T-helper 1 cell treated with Interleukin-12 subunit alpha and Interleukin-12 subunit beta and Interleukin-4 antibody, amounts not matched to agents 30 μg/mL and 1 μg/mL, for 36 hours (primary cell): ENCODE measurements at regions not wholly inside any gene's neighbourhood (a gene's known extent, or its start where the extent isn't known, plus 50 kb on each side); places are given as distances from the start of the nearest gene placed in this dataset.

Source experiments
- H3K27ac Mint-ChIP-seq: one replicate; pipeline ENCODE4 v1.8.0; 2021; ENCODE audit warnings: mild to moderate bottlenecking, mixed read lengths
- H3K27me3 Mint-ChIP-seq: one replicate; pipeline ENCODE4 v1.8.0; 2021; ENCODE audit warnings: low read depth, mixed read lengths
- H3K36me3 Mint-ChIP-seq: one replicate; pipeline ENCODE4 v1.8.0; 2021; ENCODE audit warnings: low read depth, mixed read lengths
- H3K4me1 Mint-ChIP-seq: one replicate; pipeline ENCODE4 v1.8.0; 2021; ENCODE audit warnings: low read depth, mixed read lengths
- H3K4me3 Mint-ChIP-seq: one replicate; pipeline ENCODE4 v1.8.0; 2021; ENCODE audit warnings: mild to moderate bottlenecking, moderate library complexity, mixed read lengths
- H3K9me3 Mint-ChIP-seq: one replicate; pipeline ENCODE4 v1.8.0; 2021; ENCODE audit warnings: mixed read lengths

DNA sequence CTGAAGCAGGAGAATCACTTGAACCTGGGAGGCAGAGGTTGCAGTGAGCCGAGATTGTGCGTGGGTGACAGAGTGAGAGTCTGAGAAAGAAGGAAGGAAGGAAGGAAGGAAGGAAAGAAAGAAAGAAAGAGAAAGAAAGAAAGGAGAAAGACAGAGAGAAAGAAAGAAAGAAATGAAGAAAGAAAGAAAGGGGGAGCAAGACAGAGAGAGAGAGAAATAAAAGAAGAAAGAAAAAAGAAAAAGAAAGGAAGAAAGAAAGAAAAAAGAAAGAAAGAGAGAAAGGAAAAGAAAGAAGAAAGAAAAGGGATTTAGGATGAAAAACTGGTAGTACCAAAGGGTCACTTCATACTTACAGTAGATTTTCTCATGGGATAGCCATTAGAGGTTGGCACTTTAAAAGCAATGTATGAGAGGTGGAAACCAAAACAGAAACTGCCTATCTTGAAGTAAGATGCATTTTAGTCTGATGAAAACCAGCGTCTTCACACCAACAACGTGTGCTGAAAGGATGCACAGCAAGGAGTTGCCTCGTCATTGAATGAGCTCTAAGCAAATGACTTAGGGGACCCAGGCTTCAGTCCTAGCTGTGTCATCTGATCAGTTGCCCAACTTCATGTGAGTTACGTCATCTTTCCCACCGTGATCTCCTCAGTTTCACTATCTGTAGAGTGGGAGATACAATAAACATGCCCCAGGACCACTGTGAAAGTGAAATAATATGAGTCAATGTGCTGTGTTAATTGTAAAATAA is 133.9 kb upstream of the NEDD9 start:
- Mint-ChIP-seq H3K36me3 (peaks cover 39% of the 10 kb centered on the region), H3K27ac (peak overlapping the region; percentile 86)

DNA sequence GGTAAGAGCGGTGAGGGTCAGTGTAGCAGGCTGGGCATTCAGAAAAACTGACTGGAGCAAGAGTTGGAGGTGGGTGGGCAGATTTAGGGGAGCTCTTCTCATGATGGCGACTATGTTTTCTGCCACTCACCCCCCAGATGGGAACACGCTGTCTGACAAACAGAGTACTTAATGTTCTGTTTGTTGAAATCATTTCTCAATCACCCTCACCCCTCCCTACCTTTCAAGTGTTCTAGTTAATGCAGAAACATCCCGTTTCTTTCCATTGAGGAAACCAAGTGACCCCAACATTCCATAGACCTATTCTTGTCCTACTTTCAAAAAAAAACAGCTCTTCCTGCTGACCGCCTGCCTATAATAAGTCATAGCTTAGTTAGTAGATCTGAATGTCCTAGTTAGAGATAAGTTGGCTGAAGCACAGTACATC is 132.5 kb upstream of the NEDD9 start:
- H3K27ac Mint-ChIP-seq: no peak overlapping the region
- H3K36me3 Mint-ChIP-seq: peaks cover 46% of the 10 kb centered on the region
- H3K4me3 Mint-ChIP-seq: no peak overlapping the region
- no peaks in the 10 kb centered on the region for H3K27me3 Mint-ChIP-seq
- H3K9me3 Mint-ChIP-seq: peaks cover 18% of the 10 kb centered on the region
- peaks cover 73% of the 10 kb centered on the region for H3K4me1 Mint-ChIP-seq

More for the DNA sequence above, 133.9 kb upstream of the NEDD9 start:
- H3K9me3 Mint-ChIP-seq: peaks cover 4% of the 10 kb centered on the region
- peaks cover 74% of the 10 kb centered on the region for H3K4me1 Mint-ChIP-seq
- H3K27me3 Mint-ChIP-seq: no peaks in the 10 kb centered on the region
- H3K4me3 Mint-ChIP-seq: peak overlapping the region; percentile 52

DNA sequence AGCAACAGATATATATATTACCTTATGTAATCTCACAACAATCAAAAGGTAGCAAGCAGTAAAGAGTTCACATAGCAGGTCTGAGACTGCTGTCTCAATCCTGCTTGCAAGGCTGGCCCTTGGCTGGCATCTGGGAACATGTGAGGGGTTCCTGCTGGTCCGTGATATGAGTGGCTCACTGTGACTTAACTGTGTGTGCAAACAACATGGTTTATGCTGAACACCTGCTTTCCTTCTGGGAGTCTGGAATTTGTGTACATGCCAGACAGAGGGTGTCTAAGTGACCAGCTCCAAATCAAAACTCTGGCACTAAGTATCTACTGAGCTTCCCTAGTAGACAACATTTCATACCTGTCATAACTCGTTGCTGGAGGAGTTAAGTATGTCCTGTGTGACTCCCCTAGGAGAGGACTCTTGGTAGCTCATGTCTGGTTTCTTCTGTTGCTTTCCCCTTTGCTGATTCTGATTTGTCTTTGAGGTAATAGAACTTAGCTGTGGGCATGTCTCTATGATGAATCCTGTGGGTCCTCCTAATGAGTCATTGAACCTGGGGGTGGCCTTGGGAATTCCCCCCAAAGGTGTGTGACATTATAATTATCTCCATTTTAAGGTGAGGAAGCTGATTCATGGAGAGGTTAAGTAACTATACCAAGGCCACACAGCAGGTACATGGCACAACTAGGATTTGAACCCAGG is 131.6 kb upstream of the NEDD9 start:
- H3K27me3 Mint-ChIP-seq: no peaks in the 10 kb centered on the region
- peaks cover 23% of the 10 kb centered on the region for H3K9me3 Mint-ChIP-seq
- H3K27ac Mint-ChIP-seq: peak overlapping the region; percentile 23
- H3K4me1 Mint-ChIP-seq: peaks cover 79% of the 10 kb centered on the region
- H3K4me3 Mint-ChIP-seq: no peak overlapping the region
- peaks cover 50% of the 10 kb centered on the region for H3K36me3 Mint-ChIP-seq

DNA sequence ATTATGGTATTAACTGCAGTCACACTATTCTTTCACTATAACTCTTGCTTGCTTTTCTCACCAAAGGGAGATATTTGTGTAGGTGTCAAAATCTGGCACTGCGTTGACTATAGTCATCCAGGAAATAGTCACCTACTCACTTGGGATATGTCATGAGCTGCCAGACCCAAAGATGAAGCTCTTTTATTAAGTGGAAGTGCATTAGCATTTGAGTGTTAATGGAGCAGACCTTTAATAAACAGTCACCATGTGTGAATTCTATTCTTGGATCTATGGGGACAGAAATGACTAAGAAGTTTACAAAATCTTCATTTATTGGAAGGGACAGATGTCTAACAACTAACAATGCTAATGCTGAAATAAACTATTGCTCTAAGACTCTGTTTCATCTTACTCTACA is 130.1 kb upstream of the NEDD9 start:
- Mint-ChIP-seq H3K4me3 (no peak overlapping the region), H3K36me3 (peaks cover 56% of the 10 kb centered on the region), H3K27me3 (no peaks in the 10 kb centered on the region), H3K4me1 (peaks cover 76% of the 10 kb centered on the region), H3K27ac (peak overlapping the region; percentile 4), H3K9me3 (peaks cover 23% of the 10 kb centered on the region)

DNA sequence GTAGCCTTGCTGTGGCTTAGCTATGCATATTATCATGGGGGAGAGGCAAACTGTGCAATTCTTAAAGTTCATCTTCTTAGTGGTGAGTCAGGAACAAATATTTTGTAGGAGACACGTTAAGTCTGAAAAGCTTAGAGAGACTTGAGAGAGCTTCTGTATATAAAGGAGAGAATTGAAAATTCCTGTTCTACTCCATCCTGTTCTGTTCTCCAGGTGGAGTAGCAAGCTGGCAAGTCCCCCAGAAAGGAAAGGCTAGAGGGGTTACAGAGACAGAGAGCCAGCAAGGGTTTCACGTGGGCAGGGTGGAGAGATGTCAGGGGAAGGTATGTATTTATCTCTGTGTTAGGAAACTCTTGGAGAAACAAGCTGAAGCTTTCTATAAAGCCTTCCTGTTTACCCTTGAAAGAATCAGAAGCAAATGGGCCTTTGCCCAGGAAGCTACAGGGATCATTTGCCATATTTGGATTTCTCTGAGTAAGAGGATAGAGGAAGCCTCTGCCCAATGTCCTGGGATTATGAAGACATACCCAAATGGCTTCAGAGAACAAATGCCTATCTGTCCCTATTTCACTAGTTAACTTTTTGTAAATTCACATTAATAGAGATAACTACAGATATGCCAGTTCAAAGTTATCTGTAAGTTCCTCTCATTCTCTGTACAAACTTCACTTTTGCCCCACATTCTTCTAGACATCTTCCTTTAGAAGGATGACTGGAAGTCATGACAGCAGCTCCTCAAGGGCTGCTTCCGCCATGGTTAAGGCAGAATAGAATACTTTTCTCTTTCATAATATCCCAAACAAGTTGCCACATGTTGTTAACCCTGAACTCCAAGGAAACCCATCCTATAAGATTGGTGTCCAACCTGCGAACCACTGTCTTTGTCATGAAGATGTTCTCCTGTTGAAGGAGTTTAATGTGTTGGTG is 126.7 kb upstream of the NEDD9 start:
- Mint-ChIP-seq H3K9me3 (peaks cover 27% of the 10 kb centered on the region), H3K4me1 (peaks cover 73% of the 10 kb centered on the region), H3K4me3 (no peak overlapping the region), H3K36me3 (peaks cover 66% of the 10 kb centered on the region), H3K27me3 (no peaks in the 10 kb centered on the region), H3K27ac (peak overlapping the region; percentile 32)

DNA sequence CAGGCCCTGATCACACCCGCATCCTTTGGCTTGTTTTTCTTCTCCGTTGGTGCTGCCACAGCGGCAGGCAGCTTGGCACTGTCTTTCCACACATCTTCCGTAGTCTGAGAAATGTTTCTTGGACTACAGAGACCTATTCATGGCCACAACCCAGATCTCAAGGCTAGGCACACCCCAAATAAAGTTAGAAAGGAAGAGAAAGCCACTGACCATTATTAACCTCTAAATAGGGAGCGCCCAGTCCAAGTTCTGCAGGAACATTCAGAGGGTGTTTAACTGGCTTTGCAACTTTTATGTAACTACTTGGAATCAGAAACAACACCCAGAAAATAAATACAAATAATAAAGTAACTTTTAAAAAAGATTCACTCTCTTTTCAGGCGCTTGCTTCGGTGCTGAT is 124.8 kb upstream of the NEDD9 start:
- H3K27ac Mint-ChIP-seq: peak overlapping the region; percentile 86
- peaks cover 63% of the 10 kb centered on the region for H3K36me3 Mint-ChIP-seq
- peaks cover 72% of the 10 kb centered on the region for H3K4me1 Mint-ChIP-seq
- no peaks in the 10 kb centered on the region for H3K27me3 Mint-ChIP-seq
- H3K4me3 Mint-ChIP-seq: peak overlapping the region; percentile 55
- peaks cover 27% of the 10 kb centered on the region for H3K9me3 Mint-ChIP-seq

- peak overlapping the region; percentile 55 for H3K4me3 Mint-ChIP-seq
- H3K9me3 Mint-ChIP-seq: peaks cover 26% of the 10 kb centered on the region
- H3K4me1 Mint-ChIP-seq: peaks cover 73% of the 10 kb centered on the region
- peak overlapping the region; percentile 86 for H3K27ac Mint-ChIP-seq
- peaks cover 66% of the 10 kb centered on the region for H3K36me3 Mint-ChIP-seq
- no peaks in the 10 kb centered on the region for H3K27me3 Mint-ChIP-seq
Measured at GRCh38 chr6:11356404-11357155, 124.1 kb upstream of the NEDD9 start.

DNA sequence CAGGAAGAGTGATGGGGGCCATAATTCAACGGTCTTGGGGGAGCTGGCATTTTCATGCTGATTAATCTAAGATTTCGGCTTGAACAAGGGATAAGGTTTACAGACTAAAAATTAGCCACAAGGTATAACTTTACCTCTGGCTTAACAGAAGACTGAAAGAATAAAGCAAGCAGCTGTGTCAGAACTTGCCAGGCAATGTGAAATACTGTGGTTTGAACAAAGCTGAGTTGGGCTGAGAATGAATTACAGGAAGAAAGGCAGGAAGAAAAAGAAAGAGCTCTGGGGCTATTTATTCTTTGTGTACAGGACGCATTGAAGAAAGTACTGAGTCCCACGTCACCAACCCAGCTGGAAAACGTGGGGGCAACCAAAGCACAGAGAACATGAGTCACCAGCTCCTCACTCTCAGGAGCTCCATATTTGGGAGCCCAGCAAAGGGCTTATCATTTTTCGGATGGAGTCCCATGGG is 121.5 kb upstream of the NEDD9 start:
- H3K27me3 Mint-ChIP-seq: no peaks in the 10 kb centered on the region
- H3K4me1 Mint-ChIP-seq: peaks cover 69% of the 10 kb centered on the region
- peak overlapping the region; percentile 68 for H3K4me3 Mint-ChIP-seq
- H3K9me3 Mint-ChIP-seq: peaks cover 4% of the 10 kb centered on the region
- peaks cover 69% of the 10 kb centered on the region for H3K36me3 Mint-ChIP-seq
- H3K27ac Mint-ChIP-seq: peak overlapping the region; percentile 93

DNA sequence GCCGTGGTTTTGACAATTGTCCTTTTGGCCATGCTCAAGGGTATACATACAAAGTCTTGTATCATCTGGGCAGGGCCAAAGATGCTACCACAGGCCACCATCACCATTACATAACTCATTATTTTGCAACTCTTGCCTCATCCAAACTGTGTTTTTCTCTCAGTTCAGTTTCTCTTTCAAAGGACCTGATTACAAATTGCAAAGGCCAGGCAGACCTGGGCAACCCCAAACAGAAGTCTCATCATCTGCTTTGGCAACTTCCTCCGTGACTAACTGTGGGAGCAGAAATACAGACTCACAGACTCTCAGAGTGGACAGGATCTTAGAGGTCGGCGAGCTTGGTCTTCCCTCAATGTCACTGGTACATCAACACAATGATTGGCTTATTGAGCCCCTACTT is 117.8 kb upstream of the NEDD9 start:
- peaks cover 3% of the 10 kb centered on the region for H3K9me3 Mint-ChIP-seq
- H3K36me3 Mint-ChIP-seq: peaks cover 59% of the 10 kb centered on the region
- H3K4me1 Mint-ChIP-seq: peaks cover 68% of the 10 kb centered on the region
- peak overlapping the region; percentile 55 for H3K27ac Mint-ChIP-seq
- H3K27me3 Mint-ChIP-seq: no peaks in the 10 kb centered on the region
- no peak overlapping the region for H3K4me3 Mint-ChIP-seq

DNA sequence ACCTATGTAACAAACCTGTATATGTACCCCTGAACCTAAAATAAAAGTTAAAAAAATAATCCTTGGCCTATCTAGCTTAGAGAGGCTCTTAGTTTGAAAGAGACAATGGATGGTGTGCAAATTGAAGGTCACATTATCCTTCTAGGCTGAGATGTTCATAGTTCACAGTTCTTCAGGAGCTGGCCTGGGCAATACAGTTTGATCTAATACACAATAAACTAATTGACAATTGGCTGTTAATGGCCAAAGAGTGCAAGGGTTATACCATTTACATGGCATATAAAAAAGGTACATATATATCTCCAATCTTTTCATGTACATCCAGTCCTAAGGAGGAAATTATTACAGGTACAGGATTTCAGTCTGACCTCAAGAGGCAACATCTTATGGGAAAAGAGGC is 117.4 kb upstream of the NEDD9 start:
- H3K9me3 Mint-ChIP-seq: no peaks in the 10 kb centered on the region
- peaks cover 66% of the 10 kb centered on the region for H3K4me1 Mint-ChIP-seq
- no peak overlapping the region for H3K27ac Mint-ChIP-seq

GRCh38 chr6:11346516-11346915 is 114.0 kb upstream of the NEDD9 start:
- peaks cover 56% of the 10 kb centered on the region for H3K36me3 Mint-ChIP-seq
- no peaks in the 10 kb centered on the region for H3K27me3 Mint-ChIP-seq
- no peak overlapping the region for H3K4me3 Mint-ChIP-seq
- peaks cover 62% of the 10 kb centered on the region for H3K4me1 Mint-ChIP-seq
- no peak overlapping the region for H3K27ac Mint-ChIP-seq
- no peaks in the 10 kb centered on the region for H3K9me3 Mint-ChIP-seq

More for the DNA sequence above, 117.4 kb upstream of the NEDD9 start:
- Mint-ChIP-seq H3K4me3 (no peak overlapping the region), H3K27me3 (no peaks in the 10 kb centered on the region), H3K36me3 (peaks cover 57% of the 10 kb centered on the region)

GRCh38 chr6:11345536-11345935 is 113.1 kb upstream of the NEDD9 start:
- Mint-ChIP-seq H3K27me3 (no peaks in the 10 kb centered on the region), H3K4me1 (peaks cover 60% of the 10 kb centered on the region), H3K36me3 (peaks cover 54% of the 10 kb centered on the region), H3K27ac (no peak overlapping the region), H3K9me3 (peaks cover 4% of the 10 kb centered on the region), H3K4me3 (no peak overlapping the region)

DNA sequence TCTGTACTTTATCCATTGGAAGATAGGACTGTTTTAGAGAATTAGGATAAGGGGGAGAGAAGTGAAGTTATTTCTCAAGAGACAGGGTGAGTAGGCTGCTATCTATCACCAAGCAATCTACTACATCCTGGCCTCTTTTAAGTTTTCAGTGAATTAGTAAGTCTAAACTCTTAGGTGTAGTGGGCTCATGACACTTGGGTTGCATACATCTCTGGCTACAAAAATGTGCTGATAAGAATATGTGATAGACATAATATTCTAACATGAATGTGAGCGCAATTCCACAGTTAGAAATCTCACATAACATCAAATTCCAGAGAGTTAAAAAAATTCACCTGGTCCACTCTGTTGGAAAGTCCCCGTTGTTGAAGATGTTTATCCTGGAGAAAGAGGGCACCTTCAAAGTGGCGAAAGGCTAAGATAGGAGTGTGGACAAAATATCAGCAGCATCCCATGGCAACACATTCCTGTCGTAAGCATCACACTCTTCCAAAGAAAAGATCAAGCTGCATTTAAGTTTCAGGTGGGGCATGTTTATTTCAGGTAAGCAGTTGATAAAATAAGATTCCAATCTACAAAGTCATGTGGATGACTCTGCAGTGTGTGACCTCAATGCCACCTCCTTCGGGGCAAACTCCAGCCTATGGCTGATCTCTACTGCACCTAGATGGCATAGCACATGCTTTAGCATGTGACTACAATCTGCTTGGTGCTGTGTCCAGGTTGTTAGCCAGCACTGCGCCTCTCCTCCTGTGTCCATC is 111.7 kb upstream of the NEDD9 start:
- Mint-ChIP-seq H3K27ac (no peak overlapping the region), H3K9me3 (peaks cover 8% of the 10 kb centered on the region), H3K27me3 (no peaks in the 10 kb centered on the region), H3K4me1 (peaks cover 54% of the 10 kb centered on the region), H3K36me3 (peaks cover 49% of the 10 kb centered on the region), H3K4me3 (no peak overlapping the region)
